ENCODE measurements at regions not wholly inside any gene's neighbourhood (a gene's known extent, or its start where the extent isn't known, plus 50 kb on each side); places are given as distances from the start of the nearest gene placed in this dataset.

- no peaks in the 10 kb centered on the region for H3K9me1 ChIP-seq (replicated peaks; ENCODE audit: control insufficient read depth, extremely low read depth, insufficient read depth, low read length)
- ChIA-PET CTCF (interaction anchor here (0.8 to 1.2 kb wide), 6 partner anchors 62 to 1411 kb away, joined by 3 to 7 read pairs (median 4); no protein-coding TSS in a partner anchor), POLR2A (no interaction called here)
- FAIRE-seq, result no peak
- dilution Hi-C loops (cut with MboI; ENCODE audit: extremely low pct_ligation_motif_present, low sequenced_read_pairs), result no loop called here
- intact Hi-C loops (cut with micrococcal nuclease), result no loop called here
- no peak for DNase-seq (ENCODE audit: low read depth, low spot score)
- no peaks in the 10 kb centered on the region for H3K36me3 ChIP-seq (ENCODE audit: control insufficient read depth in 2 of 2, extremely low read depth in 1 of 2, insufficient read depth in 2 of 2, low read length in 2 of 2)
- H3K4me3 ChIP-seq (replicated peaks in 1 of 3; ENCODE audit: insufficient read depth in 1 of 3, low read depth in 1 of 3, low read length in 3 of 3), result no peak overlapping the region
- TF ChIP-seq EZH2 (IDR thresholded peaks at IDR 0.05; ENCODE audit: borderline replicate concordance, low read depth, low read length, severe bottlenecking), result no peak
- no peak for TF ChIP-seq MAX (IDR thresholded peaks at IDR 0.05; ENCODE audit: insufficient read depth, insufficient read length)
- TF ChIP-seq JUN (IDR thresholded peaks at IDR 0.05; ENCODE audit: borderline replicate concordance, insufficient read depth, insufficient read length, low read depth), result no peak
- no peak for TF ChIP-seq MYC (IDR thresholded peaks at IDR 0.05; ENCODE audit: low read depth, low read length)
- TF ChIP-seq CTCF (IDR thresholded peaks at IDR 0.05; ENCODE audit: extremely low read depth in 1 of 2, insufficient read depth in 1 of 2, low read depth in 1 of 2, low read length in 2 of 2), result no peak
- no peak for TF ChIP-seq POLR2AphosphoS5 (IDR thresholded peaks at IDR 0.05; ENCODE audit: insufficient read depth, low read depth, low read length)
- TF ChIP-seq POLR2A (IDR thresholded peaks at IDR 0.05; ENCODE audit: low read depth, low read length), result no peak
- no peak for TF ChIP-seq GATA2 (IDR thresholded peaks at IDR 0.05; ENCODE audit: insufficient read depth, insufficient read length, low read depth, low read length)
- TF ChIP-seq FOS (IDR thresholded peaks at IDR 0.05; ENCODE audit: borderline replicate concordance, insufficient read depth, low read length), result no peak
- H3K27ac ChIP-seq (ENCODE audit: insufficient read depth, low read depth, low read length), result no peak overlapping the region
- H3K79me2 ChIP-seq (ENCODE audit: control insufficient read depth, insufficient read depth, low read length), result no peaks in the 10 kb centered on the region
- peaks cover 3 to 4% of the 10 kb centered on the region in 2 experiments for H3K27me3 ChIP-seq (ENCODE audit: control insufficient read depth in 2 of 2, insufficient read depth in 2 of 2, low read length in 2 of 2)
- no peaks in the 10 kb centered on the region for H3K4me1 ChIP-seq (ENCODE audit: control insufficient read depth, extremely low read depth, insufficient read depth, low read length)
- H3K9ac ChIP-seq (replicated peaks; ENCODE audit: extremely low read depth, insufficient read depth, low read length), result no peak overlapping the region
- H4K20me1 ChIP-seq (replicated peaks; ENCODE audit: control insufficient read depth, extremely low read depth, insufficient read depth, low read length), result no peaks in the 10 kb centered on the region
- H3K4me2 ChIP-seq (ENCODE audit: insufficient read depth, low read length), result no peak overlapping the region
- no TSS peak for BruUV-seq (replicated peaks)
- H3K9me3 ChIP-seq (replicated peaks; ENCODE audit: control insufficient read depth, insufficient read depth, low read length), result no peaks in the 10 kb centered on the region
- H2AFZ ChIP-seq (ENCODE audit: low read depth, low read length), result no peak overlapping the region
These were observed 172.4 kb upstream of the ATP11B start for GRCh38 chr3:182620723-182621434.
